COLO829 (cell line): ENCODE measurements at regions not wholly inside any gene's neighbourhood (a gene's known extent, or its start where the extent isn't known, plus 50 kb on each side); places are given as distances from the start of the nearest gene placed in this dataset.
"Not testable (repeated sequence)": the region's sequence is repeated elsewhere in the genome, so short reads cannot be mapped to it uniquely, and the experiment has no call there.

Experiments
- DNase-seq: peaks from one replicate; pipeline ENCODE4 v3.0.0; 2012; ENCODE audit warnings: low spot score

DNA sequence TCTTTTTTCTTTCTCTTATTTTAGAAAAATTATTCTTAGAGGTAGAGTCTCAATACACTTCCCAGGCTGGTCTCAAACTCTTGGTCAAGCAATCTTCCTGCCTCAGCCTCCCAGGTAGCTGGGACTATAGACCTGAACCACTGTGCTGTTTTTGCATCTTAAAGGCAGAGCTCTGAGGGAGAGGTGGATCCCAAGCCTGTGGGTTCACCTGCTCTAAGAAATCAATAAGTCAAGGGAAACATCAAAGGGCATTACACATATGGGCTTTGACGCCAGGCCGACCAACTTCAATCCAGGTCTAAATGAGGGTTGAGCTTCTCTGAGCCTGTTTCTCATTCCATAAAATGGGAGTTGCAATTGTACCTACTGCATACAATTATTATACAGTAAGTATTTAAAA, 223.9 kb downstream of the LY86 start:
- DNase-seq = no peak

DNA sequence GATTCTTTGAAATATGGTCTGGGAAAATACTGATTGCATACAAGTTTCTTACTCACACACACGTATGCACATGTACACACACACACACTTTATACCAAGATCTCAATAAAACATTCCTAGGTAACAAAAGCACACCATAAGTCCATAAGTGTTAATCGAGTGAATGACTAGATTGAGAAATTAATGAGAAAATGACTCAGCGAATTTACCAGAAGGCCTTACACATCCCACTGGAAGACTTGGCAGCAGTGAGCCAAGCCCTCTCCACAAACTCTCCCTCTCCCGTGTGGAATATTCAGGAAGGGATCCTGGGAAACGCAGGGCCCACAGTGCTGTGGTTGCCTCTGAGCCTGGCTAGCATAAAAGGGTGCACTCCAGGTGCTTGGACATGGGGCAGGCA, 227.2 kb downstream of the LY86 start:
- DNase-seq = no peak

DNA sequence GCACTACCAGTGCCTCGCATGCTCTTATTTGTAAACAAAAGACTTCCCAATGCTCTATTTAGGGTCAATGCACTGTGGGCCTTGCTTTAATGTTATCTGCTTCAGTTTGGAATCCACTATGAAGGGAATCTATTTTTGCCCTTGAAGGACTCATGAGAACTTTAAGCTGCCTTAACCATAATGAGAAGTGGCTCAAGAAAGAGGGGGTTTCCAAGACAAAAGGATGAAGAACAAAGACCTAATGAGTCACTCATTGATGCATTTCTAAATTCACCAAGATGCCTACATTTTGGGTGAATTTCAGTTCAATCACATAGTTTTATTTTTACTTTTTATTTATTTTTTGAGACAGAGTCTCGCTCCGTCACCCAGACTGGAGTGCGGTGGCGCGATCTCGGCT, 228.2 kb downstream of the LY86 start:
- no peak for DNase-seq

DNA sequence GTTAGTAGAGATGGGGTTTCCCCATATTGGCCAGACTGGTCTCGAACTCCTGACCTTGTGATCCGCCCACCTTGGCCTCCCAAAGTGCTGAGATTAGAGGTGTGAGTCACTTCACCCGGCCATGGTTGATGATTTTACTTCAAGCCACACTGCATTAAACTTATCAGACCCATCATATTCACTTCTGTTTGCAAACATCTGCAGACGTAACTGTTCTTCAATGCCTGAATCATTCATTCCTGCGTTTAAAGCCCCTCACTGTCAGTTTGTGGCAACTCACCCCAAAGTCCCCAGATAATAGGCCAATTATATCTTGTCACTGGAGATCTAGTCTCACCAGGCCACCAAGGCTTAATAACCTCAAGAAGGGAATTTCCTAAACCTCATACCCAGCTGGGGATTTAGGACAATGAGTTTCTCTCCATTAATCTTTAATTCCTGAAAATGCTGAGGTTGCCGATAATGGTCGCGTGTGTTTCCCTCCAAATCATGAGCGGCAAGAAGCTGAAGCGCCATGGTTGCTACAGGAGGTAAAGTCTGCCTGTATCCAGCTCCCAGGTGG, 229.6 kb downstream of the LY86 start:
- no peak for DNase-seq

DNA sequence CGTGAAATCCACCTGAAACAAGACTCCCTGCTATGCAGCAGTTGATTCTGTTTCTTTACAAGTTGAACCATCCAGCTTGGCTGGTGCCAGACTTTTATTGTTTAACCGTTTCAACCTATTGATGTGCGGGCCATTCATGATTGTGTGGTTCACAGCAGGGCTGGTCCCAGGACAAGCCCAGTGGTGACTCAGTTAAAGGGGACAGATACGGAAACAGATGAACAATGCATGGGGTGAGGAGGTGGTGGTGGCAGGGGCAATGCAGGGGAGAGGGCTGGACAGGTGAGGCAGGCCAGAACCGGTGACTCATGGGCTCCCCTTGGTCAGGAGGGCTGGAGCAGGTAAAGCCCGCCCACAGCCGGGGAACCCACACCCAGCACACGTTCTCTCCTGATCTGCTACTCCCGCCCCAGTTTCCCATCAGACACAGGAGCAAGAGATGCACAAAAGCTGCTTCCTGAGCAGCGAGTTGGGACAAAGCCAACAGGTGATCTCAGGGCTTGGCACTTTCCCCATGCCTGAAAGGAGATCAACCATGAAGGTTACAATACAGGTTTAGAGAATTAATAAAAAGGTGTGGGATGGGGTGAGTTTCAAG, 232.2 kb downstream of the LY86 start:
- DNase-seq = no peak

DNA sequence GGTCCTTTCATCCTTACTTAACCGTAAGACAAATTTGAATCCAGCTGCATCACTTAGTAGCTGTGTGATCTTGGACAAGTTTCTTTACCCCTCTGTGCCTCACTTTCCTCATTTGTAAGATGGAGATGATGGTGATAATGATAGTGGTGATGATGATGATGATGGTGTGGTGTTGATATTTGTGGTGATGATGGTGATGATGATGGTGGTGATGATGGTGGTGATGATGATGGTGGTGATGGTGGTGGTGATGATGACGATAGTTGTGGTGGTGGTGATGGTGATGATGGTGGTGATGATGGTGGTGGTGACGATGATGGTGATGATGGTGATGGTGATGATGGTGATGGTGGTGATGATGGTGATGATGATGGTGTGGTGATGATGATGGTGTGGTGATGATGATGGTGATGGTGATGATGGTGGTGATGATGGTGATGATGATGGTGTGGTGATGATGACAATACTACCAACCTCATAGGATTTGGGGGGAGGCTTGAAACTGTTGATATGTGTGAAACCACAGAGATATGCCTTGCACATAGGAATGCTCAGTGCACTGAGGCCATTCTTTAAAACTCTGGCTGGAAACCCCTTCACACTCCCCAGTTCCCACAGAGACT, 233.2 kb downstream of the LY86 start:
- DNase-seq = no peak

DNA sequence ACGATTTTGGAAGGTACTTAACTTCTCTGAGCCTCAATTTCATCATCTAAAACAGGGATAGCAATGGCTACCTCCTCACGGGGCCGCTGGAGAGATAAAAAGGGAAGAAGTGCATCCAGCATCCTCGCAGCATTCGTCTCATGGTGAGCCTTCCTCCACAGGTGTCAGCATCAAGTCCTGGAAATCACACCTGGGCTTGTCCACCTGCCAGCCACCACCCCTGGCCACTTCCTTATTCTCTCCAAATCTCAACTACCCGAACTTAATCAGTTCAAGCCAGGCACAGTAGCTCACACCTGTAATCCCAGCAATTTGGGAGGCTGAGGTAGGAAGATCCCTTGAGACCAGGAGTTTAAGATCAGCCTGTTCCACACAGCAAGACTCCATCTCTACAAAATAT, 234.5 kb downstream of the LY86 start:
- no peak for DNase-seq

DNA sequence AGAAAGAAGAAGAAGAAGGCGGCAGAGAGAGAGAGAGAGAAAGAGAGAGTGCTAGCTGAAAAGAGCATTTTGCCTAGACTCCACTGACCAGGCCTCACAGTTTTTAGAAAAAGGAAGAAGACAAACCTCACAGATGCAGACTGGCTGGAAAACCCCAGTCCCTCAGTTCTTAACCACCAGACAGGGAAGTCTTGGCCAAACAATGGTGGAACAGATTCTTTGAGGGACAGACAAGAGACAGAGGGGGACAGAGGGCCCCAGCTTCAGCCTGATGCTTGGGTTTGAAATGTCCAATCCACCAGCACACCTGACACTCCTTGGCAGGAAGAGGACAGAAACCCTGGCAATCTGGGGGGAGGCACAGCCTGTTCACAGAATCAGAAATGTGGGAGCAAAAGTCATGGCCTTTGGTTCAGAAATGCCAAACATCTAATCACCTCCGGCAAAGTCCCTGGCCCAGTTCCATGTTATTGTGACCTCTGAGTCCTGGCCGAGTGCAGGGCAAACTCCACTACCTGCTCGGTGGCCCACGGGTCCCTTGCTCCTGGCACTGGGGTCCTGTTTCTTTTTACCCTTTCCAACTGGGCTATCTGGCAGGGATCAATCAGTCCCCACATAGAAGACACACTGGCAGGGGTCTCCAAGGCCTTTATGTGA, 235.2 kb downstream of the LY86 start:
- no peak for DNase-seq

DNA sequence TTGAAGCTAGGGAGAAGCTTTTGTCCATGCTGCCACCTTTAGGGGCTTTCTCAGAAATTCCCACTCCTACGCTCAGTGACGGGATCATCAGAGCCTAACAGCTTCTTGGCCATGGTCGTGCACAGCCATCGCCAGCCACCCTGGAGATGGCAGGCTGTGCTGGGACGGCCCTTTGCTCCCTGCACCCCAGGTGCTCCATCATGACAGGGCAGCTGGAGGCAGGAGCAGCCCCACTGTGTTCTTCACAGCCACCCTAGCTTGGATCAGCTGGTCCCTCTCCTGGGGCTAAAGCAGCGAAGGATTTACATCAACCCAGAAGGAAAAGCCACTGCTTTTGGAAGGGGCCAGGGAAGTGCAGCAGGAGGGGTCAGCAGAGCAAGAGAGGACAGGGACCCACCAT, 235.9 kb downstream of the LY86 start:
- DNase-seq = no peak

DNA sequence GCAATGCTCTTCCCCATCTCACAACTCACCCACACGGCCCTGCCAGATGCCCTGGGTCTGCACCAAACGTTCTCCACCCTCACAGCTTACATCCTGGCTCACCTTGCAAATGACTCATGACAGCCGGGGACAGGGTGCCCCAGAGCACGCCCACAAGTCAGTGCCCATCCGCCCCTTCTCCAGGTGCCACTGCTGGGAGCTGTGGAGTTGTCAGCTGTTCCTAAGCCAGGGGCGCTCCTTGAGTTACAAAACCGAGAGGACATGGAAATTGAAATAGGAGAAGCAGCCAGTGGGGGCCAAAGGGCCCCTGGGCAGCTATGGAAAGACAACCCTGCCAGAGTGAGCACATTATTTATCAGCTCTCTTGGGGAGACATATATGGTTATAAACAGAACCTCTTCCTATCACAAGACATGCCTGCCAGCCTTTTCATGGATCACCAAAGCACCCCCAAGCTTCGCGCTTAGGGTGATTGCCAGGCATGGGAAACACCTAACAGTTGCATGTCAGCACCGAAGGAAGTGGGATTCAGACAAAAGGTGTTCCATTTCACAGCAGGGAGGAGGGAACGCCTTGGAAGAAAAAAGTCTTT, 236.8 kb downstream of the LY86 start:
- no peak for DNase-seq

DNA sequence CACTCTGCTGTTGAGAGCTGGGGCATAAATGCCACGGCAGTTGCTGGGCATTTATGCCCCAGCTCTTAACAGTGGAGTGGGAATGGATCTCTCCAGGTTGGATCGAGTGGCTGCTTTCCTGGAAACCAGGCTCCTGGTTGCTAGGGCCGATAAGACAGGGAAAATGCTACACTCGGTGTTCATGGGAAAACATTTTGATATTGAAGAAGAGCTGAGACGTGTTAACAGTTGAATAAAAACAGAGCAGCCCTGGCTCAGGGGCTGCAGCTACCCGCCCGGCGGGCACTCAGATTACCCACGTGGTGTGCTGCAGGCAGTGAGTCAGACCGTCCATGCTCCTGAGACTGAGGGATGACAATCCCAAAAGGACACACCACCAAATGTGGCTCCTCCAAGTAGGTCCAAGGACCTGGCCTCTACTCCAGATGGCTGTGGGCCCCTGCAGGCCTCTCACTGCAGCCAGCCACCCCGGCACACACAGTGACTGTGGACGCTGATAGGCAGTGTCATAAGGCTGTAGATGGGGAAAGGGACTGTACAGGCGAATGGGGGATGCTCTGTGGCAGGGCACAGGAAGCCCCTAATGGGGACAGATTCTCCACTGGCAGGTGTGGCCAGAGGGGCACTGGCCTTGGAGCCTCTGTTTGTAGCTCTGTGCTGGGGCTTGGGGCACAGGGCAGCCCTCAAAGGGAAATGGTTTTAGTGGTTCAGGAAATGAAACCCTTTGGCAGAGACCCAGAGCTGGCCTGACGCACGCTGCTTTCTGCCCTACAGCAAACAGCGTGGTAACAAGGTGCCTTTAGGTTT, 237.8 kb downstream of the LY86 start:
- no peak for DNase-seq

DNA sequence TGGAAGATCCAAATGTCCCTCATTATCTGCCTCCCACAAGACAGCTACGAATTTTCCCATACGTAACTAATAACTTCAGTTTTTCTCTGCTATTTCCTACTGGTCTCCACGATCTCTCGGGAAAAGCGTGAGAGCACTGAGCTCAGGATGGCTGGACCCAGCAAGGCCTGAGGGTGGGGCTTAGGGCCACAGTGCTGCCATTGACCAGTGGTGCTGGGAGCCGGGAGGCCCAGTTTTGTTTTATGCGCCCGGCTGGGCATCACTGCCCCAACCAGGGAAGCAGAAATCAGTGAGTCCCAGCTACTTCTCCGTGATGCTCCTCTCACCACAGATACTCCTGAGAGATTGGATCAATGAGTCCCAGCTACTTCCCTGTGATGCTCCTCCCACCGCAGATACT, 238.4 kb downstream of the LY86 start:
- no peak for DNase-seq

DNA sequence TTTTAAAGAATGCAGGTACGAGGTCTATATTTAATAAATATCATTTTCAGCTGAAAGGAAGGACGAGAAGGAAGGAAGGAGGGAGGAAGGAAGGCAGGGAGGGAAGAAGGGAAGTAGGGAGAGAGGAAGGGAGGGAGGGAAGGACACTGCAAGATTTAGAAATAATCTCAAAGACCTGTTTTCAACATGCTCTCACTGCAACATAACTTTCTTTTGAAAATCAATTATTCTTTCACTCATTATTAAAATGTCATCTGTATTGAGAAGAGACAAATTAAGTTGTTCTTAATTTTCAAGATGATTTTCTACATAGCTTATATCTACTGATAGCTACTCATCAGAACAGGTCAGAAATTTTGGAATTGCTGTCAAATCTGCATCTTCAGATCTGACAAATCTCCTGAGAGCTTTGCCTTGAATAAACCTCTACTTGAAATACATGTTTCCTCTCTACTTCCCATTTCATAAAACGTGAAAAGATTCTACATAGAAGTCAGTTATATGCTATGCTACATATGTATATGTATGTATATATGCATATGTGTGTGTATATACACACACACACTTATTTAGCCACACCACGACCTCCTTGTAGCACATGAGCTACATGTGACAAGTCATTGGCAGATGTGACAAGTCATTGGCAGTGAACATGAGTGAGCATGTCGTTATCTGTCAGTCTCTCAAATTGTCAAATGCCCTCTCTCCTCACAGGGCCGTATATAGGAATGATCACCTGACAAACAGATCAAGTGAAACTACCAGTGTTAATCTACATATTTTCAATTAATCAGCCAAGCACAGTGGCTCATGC, 241.6 kb downstream of the LY86 start:
- DNase-seq = no peak

DNA sequence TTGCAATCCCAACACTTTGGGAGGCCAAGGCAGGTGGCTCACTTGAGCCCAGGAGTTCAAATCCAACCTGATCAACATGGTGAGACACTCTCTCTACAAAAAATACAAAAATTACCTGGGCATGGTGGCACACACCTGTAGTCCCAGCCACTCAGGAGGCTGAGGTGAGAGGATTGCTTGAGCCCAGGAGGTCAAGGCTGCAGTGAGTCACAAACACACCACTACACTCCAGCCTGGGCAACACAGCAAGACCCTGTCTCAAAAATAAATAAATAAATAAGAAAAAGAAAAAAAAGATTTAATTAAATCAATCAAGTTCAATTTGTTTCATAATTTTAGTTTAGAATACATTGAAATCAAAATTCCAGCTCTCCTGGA, 242.2 kb downstream of the LY86 start:
- not testable (repeated sequence) for DNase-seq

DNA sequence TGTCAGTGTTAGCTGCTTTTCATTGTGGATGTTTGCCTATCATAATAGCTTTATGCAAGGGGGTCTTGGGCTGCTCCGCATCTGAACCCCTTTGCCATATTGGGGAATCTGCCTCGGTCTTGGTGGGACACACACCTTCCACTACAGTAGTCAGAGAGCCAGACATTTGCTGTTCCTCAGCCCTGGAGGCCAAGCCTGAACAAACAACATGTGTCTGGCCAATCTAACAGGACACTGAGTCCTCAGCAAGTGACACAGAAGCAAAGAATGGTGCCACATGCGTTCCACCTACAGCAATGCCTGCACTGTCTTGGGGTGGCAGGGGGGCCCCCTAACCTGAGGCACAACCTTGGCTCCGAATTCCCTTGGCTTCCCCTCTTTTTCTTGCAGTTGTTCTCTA, 243.9 kb downstream of the LY86 start:
- no peak for DNase-seq

DNA sequence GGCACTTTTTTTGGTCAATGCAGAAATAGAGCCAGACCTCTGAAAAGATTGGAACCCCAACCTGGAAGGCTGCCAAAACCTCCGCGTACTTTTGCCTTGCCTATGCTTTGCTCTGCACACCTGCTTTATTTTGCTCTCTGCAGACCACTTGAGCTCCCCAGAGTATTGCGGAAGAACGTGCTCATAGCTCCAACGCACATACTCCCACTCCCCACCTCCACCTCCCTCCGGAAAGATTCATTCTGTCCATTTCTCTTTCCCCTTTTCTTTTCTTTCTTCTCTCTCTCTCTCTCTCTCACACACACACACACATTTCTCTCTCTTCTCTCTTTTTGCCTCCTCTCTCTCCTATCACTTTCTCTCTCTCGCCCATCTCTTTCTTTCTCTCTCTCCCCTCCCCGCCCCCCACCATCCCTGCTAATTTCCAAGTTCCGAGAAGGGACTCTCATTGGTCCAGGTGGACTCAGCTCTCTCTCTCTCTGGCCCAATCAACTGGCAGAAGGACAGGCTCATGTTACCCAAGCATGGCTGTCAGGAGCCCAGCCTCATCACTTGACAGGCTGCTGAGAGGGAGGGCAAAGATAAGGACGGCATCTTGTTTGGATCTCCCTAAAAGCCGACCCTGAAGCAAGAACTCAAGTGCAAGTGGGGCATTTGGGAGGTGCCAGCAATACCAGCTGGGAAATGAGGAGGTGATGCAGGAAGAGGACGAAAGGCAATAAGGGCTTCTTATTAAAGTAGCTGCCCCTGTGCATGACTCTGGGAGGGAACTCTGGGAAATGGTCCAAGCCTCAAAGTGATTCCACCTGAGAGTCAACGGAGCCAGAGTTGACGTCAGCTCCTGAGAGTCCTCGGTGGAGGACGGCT, 246.1 kb downstream of the LY86 start:
- no peak for DNase-seq

DNA sequence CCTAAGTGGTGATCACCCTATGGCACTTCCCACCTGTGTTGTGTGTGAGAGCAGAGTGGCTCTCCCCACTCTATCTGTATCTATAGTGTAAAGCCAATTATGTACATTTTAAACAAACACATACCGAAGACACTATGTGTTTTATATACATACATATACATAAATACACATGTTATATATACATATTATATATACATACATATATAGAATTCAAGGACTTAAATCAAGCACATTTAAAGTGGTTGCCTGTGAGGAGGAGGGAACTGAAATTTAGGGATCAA, 246.6 kb downstream of the LY86 start:
- no peak for DNase-seq

DNA sequence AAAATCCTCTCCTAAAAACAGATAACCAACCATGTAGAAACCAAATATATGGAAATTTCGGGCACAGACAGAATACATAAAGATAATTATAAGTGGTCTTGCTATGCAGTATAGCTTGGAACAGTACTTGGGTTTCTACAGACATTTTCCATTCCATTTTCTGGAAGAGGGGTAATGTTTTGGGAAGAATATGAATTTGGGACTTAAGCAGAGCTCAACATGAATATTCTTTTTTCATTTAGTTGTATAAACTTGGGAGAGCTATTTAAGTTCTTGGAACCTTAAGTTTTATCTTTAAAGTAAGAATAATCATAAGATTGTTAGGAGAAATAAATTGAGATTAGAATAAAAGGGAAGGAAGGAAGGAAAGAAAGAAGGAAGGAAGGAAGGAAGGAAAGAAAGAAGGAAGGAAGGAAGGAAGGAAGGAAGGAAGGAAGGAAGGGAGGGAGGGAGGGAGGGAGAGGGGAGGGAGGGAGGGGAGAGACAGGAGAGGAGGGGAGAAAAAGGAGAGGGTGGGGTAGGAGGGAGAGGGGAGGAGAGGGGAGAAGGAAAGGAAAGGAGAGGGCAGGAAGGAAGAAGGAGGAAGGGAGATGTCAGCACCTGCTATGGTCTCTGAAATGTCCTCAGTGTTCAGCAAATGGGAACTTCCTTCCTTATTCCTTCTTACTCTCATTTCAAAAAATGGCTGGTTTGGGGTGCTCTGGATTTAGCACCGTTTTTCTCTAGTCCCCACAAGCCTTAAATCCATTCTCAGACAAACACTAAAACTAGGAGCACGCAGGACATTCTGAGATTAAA, 248.3 kb downstream of the LY86 start:
- no peak for DNase-seq

DNA sequence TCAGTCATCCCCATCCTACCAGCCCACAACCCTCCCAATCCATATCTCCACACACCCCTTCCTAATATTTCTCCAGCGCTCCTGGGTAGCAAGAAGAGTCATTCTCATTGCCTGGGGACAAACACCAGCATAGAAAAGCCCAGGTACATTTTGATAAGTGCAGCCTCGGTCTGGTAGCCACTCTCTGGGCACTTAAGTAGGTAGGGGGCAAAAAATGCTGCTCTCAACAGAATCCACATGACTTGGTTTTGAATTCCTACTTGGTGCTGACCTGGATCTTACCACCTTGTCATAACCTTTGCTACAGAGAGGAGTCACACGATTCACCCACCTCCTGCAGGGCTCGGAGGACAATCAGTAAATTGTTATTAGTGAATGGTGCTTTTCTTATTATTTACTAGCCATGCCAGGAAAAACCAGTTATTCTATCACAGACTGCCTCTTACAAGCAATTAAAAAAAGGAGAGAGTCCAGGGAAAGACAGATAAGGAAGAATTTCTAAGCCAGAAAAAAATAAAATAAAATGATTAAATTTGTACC, 249.1 kb downstream of the LY86 start:
- DNase-seq = peak; percentile 72
